H1 (cell line): ENCODE measurements at regions not wholly inside any gene's neighbourhood (a gene's known extent, or its start where the extent isn't known, plus 50 kb on each side); places are given as distances from the start of the nearest gene placed in this dataset.

Experiments used
- CTCF ChIA-PET: fragments of 300-600 bp; sonication (Branson Sonifier 250); formaldehyde crosslinking; loops from one replicate; lab custom pipeline; 2021; ENCODE audit not compliant: partially characterized antibody; lab: Charles Lee
- POLR2A ChIA-PET: fragments of 300-600 bp; sonication (Branson Sonifier 250); formaldehyde crosslinking; loops from one replicate; lab custom pipeline; 2021; ENCODE audit warnings: inconsistent platforms; ENCODE audit not compliant: partially characterized antibody; lab: Charles Lee
- DNase-seq, 2 experiments: peaks; one replicate each; pipeline versions ENCODE4 v3.0.0 to v3.0.0-alpha.2; 2010 to 2022; ENCODE audit warnings: low spot score in 2 of 2, low read depth in 1 of 2, mixed read lengths in 1 of 2
- FAIRE-seq: peaks from 2 replicates; lab custom pipeline; 2011; peaks lifted over from hg19 to GRCh38; lab: Jason Lieb, UNC
- H2AFZ ChIP-seq: 2 replicates; pipeline ENCODE4 v1.8.1; 2012; ENCODE audit warnings: low read length, inconsistent platforms
- H2AK5ac ChIP-seq: 2 replicates; pipeline ENCODE4 v1.6.1; 2013; ENCODE audit warnings: low read depth, low read length
- H2BK120ac ChIP-seq: replicated peaks from 2 replicates; pipeline ENCODE3; 2013; ENCODE audit warnings: low read depth, low read length, inconsistent platforms
- H2BK12ac ChIP-seq: 2 replicates; pipeline ENCODE4 v1.6.1; 2013; ENCODE audit warnings: low read depth, low read length
- H2BK15ac ChIP-seq: 2 replicates; pipeline ENCODE4 v1.6.1; 2013; ENCODE audit warnings: low read length
- H2BK20ac ChIP-seq: 2 replicates; pipeline ENCODE4 v1.6.1; 2013; ENCODE audit warnings: low read length
- H2BK5ac ChIP-seq: 2 replicates; pipeline ENCODE4 v1.6.1; 2013; ENCODE audit warnings: low read depth, low read length
- H3K14ac ChIP-seq: 2 replicates; pipeline ENCODE4 v1.6.1; 2013; ENCODE audit warnings: inconsistent platforms; ENCODE audit not compliant: insufficient read length
- H3K18ac ChIP-seq: 2 replicates; pipeline ENCODE4 v1.6.1; 2013; ENCODE audit warnings: low read length; ENCODE audit errors: extremely low read depth
- H3K23ac ChIP-seq: 2 replicates; pipeline ENCODE4 v1.6.1; 2013; ENCODE audit warnings: inconsistent platforms; ENCODE audit not compliant: insufficient read length
- H3K23me2 ChIP-seq: 2 replicates; pipeline ENCODE4 v1.6.1; 2013; ENCODE audit warnings: low read depth, low read length
- H3K27ac ChIP-seq: 2 replicates; pipeline ENCODE4 v1.6.1; 2011; ENCODE audit warnings: low read depth, low read length, inconsistent platforms
- H3K27me3 ChIP-seq, 4 experiments: replicated peaks in 1 of 4; 1 replicate in 1 of 4; 2 replicates in 3 of 4; pipeline versions ENCODE4 v1.6.1 to v1.8.1; 2011 to 2013; ENCODE audit warnings: low read length in 3 of 4, mild to moderate bottlenecking in 3 of 4, inconsistent platforms in 2 of 4, mixed read lengths in 2 of 4, moderate library complexity in 1 of 4; ENCODE audit not compliant: control insufficient read depth in 3 of 4, insufficient read depth in 3 of 4; ENCODE audit errors: extremely low read depth in 1 of 4
- H3K36me3 ChIP-seq, 4 experiments: 2 replicates each; pipeline versions ENCODE4 v1.6.1 to v1.8.1; 2011 to 2013; ENCODE audit warnings: mild to moderate bottlenecking in 4 of 4, low read length in 3 of 4, moderate library complexity in 2 of 4, control low read depth in 1 of 4, inconsistent platforms in 1 of 4; ENCODE audit not compliant: insufficient read depth in 4 of 4, control insufficient read depth in 2 of 4
- H3K4ac ChIP-seq: replicated peaks from 2 replicates; pipeline ENCODE3; 2013; ENCODE audit warnings: low read length, low read depth, mixed read lengths, inconsistent platforms; ENCODE audit not compliant: insufficient read length
- H3K4me1 ChIP-seq, 4 experiments: replicated peaks in 1 of 4; 1 replicate in 1 of 4; 2 replicates in 3 of 4; pipeline versions ENCODE4 v1.6.1 to v1.8.1; 2011 to 2013; ENCODE audit warnings: low read length in 3 of 4, inconsistent platforms in 2 of 4, mixed read lengths in 1 of 4; ENCODE audit not compliant: insufficient read depth in 4 of 4, control insufficient read depth in 3 of 4
- H3K4me2 ChIP-seq, 2 experiments: 2 replicates each; pipeline versions ENCODE4 v1.6.1 to v1.8.1; 2011 to 2013; ENCODE audit warnings: low read depth in 2 of 2, low read length in 2 of 2, control low read depth in 1 of 2, inconsistent platforms in 1 of 2, mild to moderate bottlenecking in 1 of 2; ENCODE audit not compliant: insufficient read depth in 1 of 2
- H3K4me3 ChIP-seq, 4 experiments: fragments of 200-600, 300-600 bp in 1 of 4; sonication (generic), shearing (Covaris generic), sonication (Bioruptor Twin) in 1 of 4; 2 replicates each; pipeline versions ENCODE4 v1.5.1 to v1.8.1; 2011 to 2016; ENCODE audit warnings: low read length in 4 of 4, low read depth in 3 of 4, control low read depth in 2 of 4, inconsistent platforms in 2 of 4, mild to moderate bottlenecking in 2 of 4, mixed read lengths in 1 of 4, moderate library complexity in 1 of 4; ENCODE audit not compliant: insufficient read depth in 2 of 4; ENCODE audit errors: extremely low read depth in 1 of 4
- H3K56ac ChIP-seq: replicated peaks from 2 replicates; pipeline ENCODE3; 2013; ENCODE audit warnings: low read depth, mild to moderate bottlenecking, mixed read lengths, low read length, inconsistent platforms; ENCODE audit not compliant: insufficient read length
- H3K79me1 ChIP-seq: 2 replicates; pipeline ENCODE4 v1.6.1; 2013; ENCODE audit warnings: low read depth, low read length, control low read depth
- H3K79me2 ChIP-seq, 2 experiments: 2 replicates each; pipeline versions ENCODE4 v1.6.1 to v1.8.1; 2012 to 2013; ENCODE audit warnings: low read length in 2 of 2, mild to moderate bottlenecking in 2 of 2, inconsistent platforms in 1 of 2; ENCODE audit not compliant: insufficient read depth in 2 of 2, control insufficient read depth in 1 of 2
- H3K9ac ChIP-seq, 4 experiments: replicated peaks in 1 of 4; 1 replicate in 1 of 4; 2 replicates in 3 of 4; pipeline versions ENCODE4 v1.6.1 to v1.8.1; 2011 to 2013; ENCODE audit warnings: low read depth in 3 of 4, low read length in 3 of 4, control low read depth in 2 of 4, mild to moderate bottlenecking in 2 of 4, moderate library complexity in 2 of 4, inconsistent platforms in 1 of 4; ENCODE audit errors: extremely low read depth in 1 of 4
- H3K9me3 ChIP-seq, 2 experiments: 2 replicates each; pipeline versions ENCODE4 v1.6.1 to v1.8.1; 2012 to 2013; ENCODE audit warnings: mild to moderate bottlenecking in 2 of 2, moderate library complexity in 2 of 2, control low read depth in 1 of 2, inconsistent platforms in 1 of 2, low read depth in 1 of 2, low read length in 1 of 2, mixed read lengths in 1 of 2; ENCODE audit not compliant: insufficient read depth in 2 of 2
- H4K20me1 ChIP-seq, 2 experiments: replicated peaks in 1 of 2; 2 replicates each; pipeline versions ENCODE3 to v1.8.1; 2011 to 2013; ENCODE audit warnings: inconsistent platforms in 2 of 2, low read length in 2 of 2, mild to moderate bottlenecking in 1 of 2; ENCODE audit not compliant: insufficient read depth in 2 of 2, control insufficient read depth in 1 of 2
- H4K5ac ChIP-seq: 2 replicates; pipeline ENCODE4 v1.6.1; 2013; ENCODE audit warnings: low read length, low read depth, mixed read lengths, inconsistent platforms; ENCODE audit not compliant: insufficient read length
- H4K8ac ChIP-seq: 2 replicates; pipeline ENCODE4 v1.8.0; 2013; ENCODE audit warnings: mild to moderate bottlenecking, moderate library complexity, low read length, inconsistent platforms; ENCODE audit not compliant: insufficient read depth; ENCODE audit errors: extremely low read depth
- H4K91ac ChIP-seq: replicated peaks from 2 replicates; pipeline ENCODE3; 2013; ENCODE audit warnings: low read length, mixed read lengths, inconsistent platforms; ENCODE audit not compliant: insufficient read length
- KDM4A ChIP-seq: IDR thresholded peaks from one replicate; pipeline ENCODE4 v1.7.1; 2012; ENCODE audit warnings: low read depth, mild to moderate bottlenecking, moderate library complexity, low read length, inconsistent platforms; ENCODE audit not compliant: severe bottlenecking
- POU5F1 ChIP-seq: IDR thresholded peaks from 2 replicates; pipeline ENCODE4 v1.6.1; 2011; ENCODE audit warnings: low read depth, mild to moderate bottlenecking, low read length, moderate library complexity
- SP2 ChIP-seq: IDR thresholded peaks from 2 replicates; pipeline ENCODE4 v1.6.1; 2012; ENCODE audit warnings: mild to moderate bottlenecking, low read length, inconsistent platforms
- WGBS, 2 experiments: shearing (Covaris generic) in 1 of 2; methylation state at CpG; one replicate each; pipeline versions ENCODE4 v1.1.6 to v1.1.7; 2013 to 2015; ENCODE audit warnings: low lambda C conversion rate in 2 of 2, mixed read lengths in 2 of 2, inconsistent platforms in 1 of 2, low coverage in 1 of 2, missing lambda C conversion rate in 1 of 2; ENCODE audit not compliant: insufficient replicate concordance in 2 of 2, insufficient coverage in 1 of 2, insufficient read length in 1 of 2; ENCODE audit errors: extremely low coverage in 1 of 2, missing lambda C conversion rate in 1 of 2; 5-methylcytosine and 5-hydroxymethylcytosine counted together

DNA sequence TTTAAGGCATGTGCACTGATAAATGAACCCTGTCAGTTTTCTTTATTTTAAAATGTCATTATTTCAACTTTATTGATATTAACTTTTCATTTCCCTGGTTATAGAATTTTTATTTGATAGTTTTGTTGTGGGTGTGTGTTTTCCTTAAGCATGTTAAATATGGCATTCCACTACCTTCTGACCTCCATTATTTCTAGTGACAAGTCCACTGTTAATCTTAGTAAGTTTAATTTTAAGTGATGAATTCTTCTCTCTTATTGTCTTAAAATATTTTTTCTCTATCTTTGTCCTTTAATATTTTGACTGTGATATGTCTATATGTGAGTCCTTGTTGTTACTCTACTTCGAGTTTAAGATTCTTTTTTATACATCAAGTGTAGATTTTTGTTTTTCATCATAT lies 685.7 kb downstream of the GALR1 start:
- Histone ChIP-seq H3K23me2 (no peaks in the 10 kb centered on the region), H2BK20ac (no peak overlapping the region), H3K4me3 (no peak overlapping the region), H4K8ac (no peak overlapping the region), H3K4me2 (no peak overlapping the region), H3K23ac (no peak overlapping the region), H2AK5ac (no peak overlapping the region), H3K4ac (no peak overlapping the region), H3K9ac (no peak overlapping the region), H2BK5ac (no peak overlapping the region), H3K79me2 (no peaks in the 10 kb centered on the region), H4K91ac (no peak overlapping the region), H3K27me3 (no peaks in the 10 kb centered on the region), H3K56ac (no peak overlapping the region), H2BK120ac (no peak overlapping the region), H3K9me3 (peaks cover 3 to 6% of the 10 kb centered on the region in 2 experiments; a peak in 1 of 4 replicates), H3K79me1 (no peaks in the 10 kb centered on the region), H3K14ac (no peak overlapping the region), H4K5ac (no peak overlapping the region), H3K27ac (no peak overlapping the region), H3K18ac (no peak overlapping the region), H4K20me1 (no peaks in the 10 kb centered on the region), H2BK12ac (no peak overlapping the region), H3K4me1 (no peaks in the 10 kb centered on the region), H2AFZ (no peak overlapping the region), H2BK15ac (no peak overlapping the region), H3K36me3 (no peaks in the 10 kb centered on the region)
- WGBS, 2 experiments = 79% methylated on average over 1 of the region's 1 CpG; no CpG with 5 or more reads in 1 of the 2 experiments
- FAIRE-seq = no peak
- TF ChIP-seq POU5F1 = no peak
- no peak for TF ChIP-seq KDM4A
- TF ChIP-seq SP2 = no peak
- ChIA-PET POLR2A (no interaction called here), CTCF (no interaction called here)
- DNase-seq = no peak
